Right forelimb (tissue), 1 donor: ENCODE measurements at regions not wholly inside any gene's neighbourhood (a gene's known extent, or its start where the extent isn't known, plus 50 kb on each side); places are given as distances from the start of the nearest gene placed in this dataset.
"Not testable (repeated sequence)": the region's sequence is repeated elsewhere in the genome, so short reads cannot be mapped to it uniquely, and the experiment has no call there.

ENCODE experiments used
- DNase-seq: peaks from one replicate; pipeline ENCODE4 v3.0.0-alpha.2; 2018

GRCh38 chr13:68009546-68009945 is 779.4 kb upstream of the PCDH9 start:
- no peak for DNase-seq

- DNase-seq: no peak
These were observed 777.4 kb upstream of the PCDH9 start for GRCh38 chr13:68007576-68007975.

GRCh38 chr13:67996101-67996500 is 766.0 kb upstream of the PCDH9 start:
- DNase-seq: no peak

- no peak for DNase-seq
These were observed 760.7 kb upstream of the PCDH9 start for GRCh38 chr13:67990868-67991267.

- DNase-seq: no peak
These were observed 756.1 kb upstream of the PCDH9 start for GRCh38 chr13:67986234-67986633.

- DNase-seq: no peak
These were observed 746.9 kb upstream of the PCDH9 start for GRCh38 chr13:67977066-67977465.

- DNase-seq: no peak
These were observed 741.2 kb upstream of the PCDH9 start for GRCh38 chr13:67971291-67971690.

- DNase-seq: no peak
These were observed 736.9 kb upstream of the PCDH9 start for GRCh38 chr13:67967031-67967430.

GRCh38 chr13:67966065-67966464 is 735.9 kb upstream of the PCDH9 start:
- DNase-seq: no peak

- DNase-seq: no peak
These were observed 734.9 kb upstream of the PCDH9 start for GRCh38 chr13:67964986-67965385.

GRCh38 chr13:67964091-67964490 is 734.0 kb upstream of the PCDH9 start:
- no peak for DNase-seq

GRCh38 chr13:67961331-67961730 is 731.2 kb upstream of the PCDH9 start:
- DNase-seq: no peak

GRCh38 chr13:67951431-67951830 is 721.3 kb upstream of the PCDH9 start:
- no peak for DNase-seq

- DNase-seq: no peak
These were observed 720.5 kb upstream of the PCDH9 start for GRCh38 chr13:67950603-67951002.

- no peak for DNase-seq
These were observed 716.0 kb upstream of the PCDH9 start for GRCh38 chr13:67946131-67946530.

- DNase-seq: no peak
These were observed 713.0 kb upstream of the PCDH9 start for GRCh38 chr13:67943116-67943515.

- DNase-seq: no peak
These were observed 705.5 kb upstream of the PCDH9 start for GRCh38 chr13:67935626-67936025.

- DNase-seq: no peak
These were observed 704.6 kb upstream of the PCDH9 start for GRCh38 chr13:67934617-67935330.

- no peak for DNase-seq
These were observed 702.9 kb upstream of the PCDH9 start for GRCh38 chr13:67932991-67933390.

- DNase-seq: no peak
These were observed 687.3 kb upstream of the PCDH9 start for GRCh38 chr13:67917291-67917987.

- DNase-seq: no peak
These were observed 686.5 kb upstream of the PCDH9 start for GRCh38 chr13:67916650-67917049.

- DNase-seq: no peak
These were observed 684.4 kb upstream of the PCDH9 start for GRCh38 chr13:67914535-67914934.

GRCh38 chr13:67902960-67903359 is 672.8 kb upstream of the PCDH9 start:
- DNase-seq: not testable (repeated sequence)

GRCh38 chr13:67880916-67881315 is 650.8 kb upstream of the PCDH9 start:
- no peak for DNase-seq

GRCh38 chr13:67878376-67878775 is 648.2 kb upstream of the PCDH9 start:
- no peak for DNase-seq
